Endothelial cell of umbilical vein (primary cell): ENCODE measurements at regions not wholly inside any gene's neighbourhood (a gene's known extent, or its start where the extent isn't known, plus 50 kb on each side); places are given as distances from the start of the nearest gene placed in this dataset.

Experiments
- BruUV-seq: library from RNA; stranded (reverse); fragments of 400-500 nt; replicated peaks from 2 replicates; lab custom pipeline; 2021; lab: Mats Ljungman, UMichigan
- CTCF ChIA-PET: fragments of 300-600, 350-600 bp; sonication (Branson Sonifier 250); formaldehyde crosslinking; loops from one replicate; lab custom pipeline; 2021; ENCODE audit warnings: antibody characterized with exemption, inconsistent platforms; lab: Charles Lee
- POLR2A ChIA-PET: fragments of 300-600, 350-600 bp; sonication (Branson Sonifier 250); formaldehyde crosslinking; loops from one replicate; lab custom pipeline; 2021; ENCODE audit warnings: antibody characterized with exemption, inconsistent platforms; lab: Charles Lee
- DNase-seq: peaks from one replicate; pipeline ENCODE4 v3.0.0-alpha.2; 2011; ENCODE audit warnings: low read depth, low spot score
- FAIRE-seq: peaks from 2 replicates; lab custom pipeline; 2011; peaks lifted over from hg19 to GRCh38; lab: Jason Lieb, UNC
- H2AFZ ChIP-seq: 2 replicates; pipeline ENCODE4 v1.6.0; 2012; ENCODE audit warnings: low read depth, low read length, control low read depth, inconsistent platforms
- H3K27ac ChIP-seq: 2 replicates; pipeline ENCODE4 v1.5.1; 2011; ENCODE audit warnings: low read depth, mild to moderate bottlenecking, control low read depth, low read length, moderate library complexity; ENCODE audit not compliant: insufficient read depth
- H3K27me3 ChIP-seq, 2 experiments: 2 replicates each; pipeline versions ENCODE4 v1.6.0 to v1.6.1; 2011; ENCODE audit warnings: low read length in 2 of 2, mixed read lengths in 1 of 2; ENCODE audit not compliant: control insufficient read depth in 2 of 2, insufficient read depth in 2 of 2
- H3K36me3 ChIP-seq, 2 experiments: 2 replicates in 1 of 2; 3 replicates in 1 of 2; pipeline ENCODE4 v1.5.1; 2011; ENCODE audit warnings: low read length in 2 of 2, mild to moderate bottlenecking in 1 of 2, moderate library complexity in 1 of 2; ENCODE audit not compliant: control insufficient read depth in 2 of 2, insufficient read depth in 2 of 2; ENCODE audit errors: extremely low read depth in 1 of 2
- H3K4me1 ChIP-seq: 3 replicates; pipeline ENCODE4 v1.5.1; 2011; ENCODE audit warnings: mild to moderate bottlenecking, low read length; ENCODE audit not compliant: control insufficient read depth, insufficient read depth; ENCODE audit errors: extremely low read depth
- H3K4me2 ChIP-seq: 2 replicates; pipeline ENCODE4 v1.6.1; 2011; ENCODE audit warnings: low read length, control low read depth, mixed read lengths; ENCODE audit not compliant: insufficient read depth
- H3K4me3 ChIP-seq, 3 experiments: fragments of 200-600 bp in 1 of 3; sonication (generic), shearing (Covaris generic) in 1 of 3; replicated peaks in 1 of 3; 2 replicates each; pipeline ENCODE4 v1.5.1; 2011 to 2016; ENCODE audit warnings: control low read depth in 3 of 3, low read length in 3 of 3, mild to moderate bottlenecking in 2 of 3, inconsistent platforms in 1 of 3, low read depth in 1 of 3, moderate library complexity in 1 of 3; ENCODE audit not compliant: insufficient read depth in 1 of 3
- H3K79me2 ChIP-seq: 2 replicates; pipeline ENCODE4 v1.6.0; 2012; ENCODE audit warnings: low read length, inconsistent platforms; ENCODE audit not compliant: control insufficient read depth, insufficient read depth
- H3K9ac ChIP-seq: replicated peaks from 2 replicates; pipeline ENCODE3; 2011; ENCODE audit warnings: low read length, control low read depth; ENCODE audit not compliant: insufficient read depth; ENCODE audit errors: extremely low read depth
- H3K9me1 ChIP-seq: replicated peaks from 3 replicates; pipeline ENCODE4 v1.6.0; 2011; ENCODE audit warnings: mild to moderate bottlenecking, low read length; ENCODE audit not compliant: control insufficient read depth, insufficient read depth; ENCODE audit errors: extremely low read depth
- H3K9me3 ChIP-seq: replicated peaks from 2 replicates; pipeline ENCODE4 v1.5.1; 2012; ENCODE audit warnings: low read length, inconsistent platforms; ENCODE audit not compliant: control insufficient read depth, insufficient read depth
- H4K20me1 ChIP-seq: replicated peaks from 2 replicates; pipeline ENCODE3; 2011; ENCODE audit warnings: mild to moderate bottlenecking, low read length; ENCODE audit not compliant: control insufficient read depth, insufficient read depth; ENCODE audit errors: extremely low read depth
- EZH2 ChIP-seq: IDR thresholded peaks from 2 replicates; pipeline ENCODE4 v1.6.1; 2012; ENCODE audit warnings: borderline replicate concordance, low read depth, mild to moderate bottlenecking, moderate library complexity, low read length, inconsistent platforms; ENCODE audit not compliant: severe bottlenecking
- FOS ChIP-seq: IDR thresholded peaks from 2 replicates; pipeline ENCODE4 v1.6.1; 2011; ENCODE audit warnings: mild to moderate bottlenecking, low read length, moderate library complexity, borderline replicate concordance; ENCODE audit not compliant: insufficient read depth
- GATA2 ChIP-seq: IDR thresholded peaks from 2 replicates; pipeline ENCODE4 v1.7.0; 2011; ENCODE audit warnings: low read depth, mild to moderate bottlenecking, moderate library complexity, mixed read lengths, low read length; ENCODE audit not compliant: insufficient read length, insufficient read depth
- JUN ChIP-seq: IDR thresholded peaks from 2 replicates; pipeline ENCODE4 v1.6.1; 2011; ENCODE audit warnings: borderline replicate concordance, low read depth; ENCODE audit not compliant: insufficient read length, insufficient read depth
- MYC ChIP-seq: IDR thresholded peaks from one replicate; pipeline ENCODE4 v1.6.1; 2011; ENCODE audit warnings: mild to moderate bottlenecking, low read depth, low read length
- POLR2A ChIP-seq: IDR thresholded peaks from 2 replicates; pipeline ENCODE4 v1.6.1; 2012; ENCODE audit warnings: low read depth, mild to moderate bottlenecking, control low read depth, low read length
- POLR2AphosphoS5 ChIP-seq: IDR thresholded peaks from 2 replicates; pipeline ENCODE4 v1.6.1; 2012; ENCODE audit warnings: low read depth, mild to moderate bottlenecking, control low read depth, low read length, moderate library complexity; ENCODE audit not compliant: insufficient read depth
- dilution Hi-C: fragments of 300-500 bp; cut with MboI; formaldehyde crosslinking; loops from one replicate; pipeline ENCODE4 v1.15.0; 2019; ENCODE audit warnings: low sequenced_read_pairs; ENCODE audit not compliant: extremely low pct_ligation_motif_present
- intact Hi-C: fragments of 100-400 bp; cut with micrococcal nuclease; formaldehyde crosslinking; loops from one replicate; pipeline ENCODE4 v1.10.0; 2022
- TF ChIP-seq, protein P1 (sequence below), 2 donors: IDR thresholded peaks; 1 replicate in 1 of 2; 2 replicates in 1 of 2; pipeline ENCODE4 v1.5.1; 2011; ENCODE audit warnings: low read length in 2 of 2, mild to moderate bottlenecking in 2 of 2, moderate library complexity in 2 of 2, control low read depth in 1 of 2, inconsistent platforms in 1 of 2, low read depth in 1 of 2; ENCODE audit not compliant: insufficient read depth in 1 of 2; ENCODE audit errors: extremely low read depth in 1 of 2
- TF ChIP-seq, protein P2 (sequence below): IDR thresholded peaks from 2 replicates; pipeline ENCODE4 v1.6.1; 2011; ENCODE audit not compliant: insufficient read depth, insufficient read length

DNA sequence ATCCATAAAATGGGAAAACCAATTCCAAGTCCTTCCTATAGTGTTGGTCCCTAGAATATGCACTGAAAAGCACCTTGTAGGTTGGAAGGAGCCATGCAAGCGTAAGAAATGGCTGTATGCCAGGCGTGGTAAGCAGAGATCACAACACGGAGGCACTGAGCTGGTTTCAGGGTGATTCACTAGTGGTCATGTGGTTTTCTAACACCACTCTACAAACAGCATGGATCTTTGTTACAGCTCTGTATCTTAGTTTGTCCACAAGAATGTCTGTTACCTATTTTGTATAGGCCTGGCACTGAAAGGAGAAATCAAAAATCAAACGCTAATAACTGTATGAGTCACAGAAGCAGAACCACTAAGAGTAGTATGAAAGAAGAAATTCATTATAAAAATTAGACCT is 71.9 kb downstream of the MAGEB17 start:
- H4K20me1 ChIP-seq, result no peaks in the 10 kb centered on the region
- no peaks in the 10 kb centered on the region for H3K79me2 ChIP-seq
- no peaks in the 10 kb centered on the region for H3K9me1 ChIP-seq
- dilution Hi-C loops (no loop called here), intact Hi-C loops (no loop called here)
- BruUV-seq, result no TSS peak
- ChIA-PET CTCF (no interaction called here), POLR2A (no interaction called here)
- FAIRE-seq (no peak), DNase-seq (no peak)
- no peaks in the 10 kb centered on the region for H3K4me1 ChIP-seq
- H2AFZ ChIP-seq, result no peak overlapping the region
- H3K27ac ChIP-seq, result no peak overlapping the region
- TF ChIP-seq MYC, result no peak
- TF ChIP-seq FOS, result no peak
- TF ChIP-seq EZH2, result no peak
- no peak for TF ChIP-seq POLR2AphosphoS5
- TF ChIP-seq JUN, result no peak
- no peak for TF ChIP-seq GATA2
- TF ChIP-seq, protein P1, sequence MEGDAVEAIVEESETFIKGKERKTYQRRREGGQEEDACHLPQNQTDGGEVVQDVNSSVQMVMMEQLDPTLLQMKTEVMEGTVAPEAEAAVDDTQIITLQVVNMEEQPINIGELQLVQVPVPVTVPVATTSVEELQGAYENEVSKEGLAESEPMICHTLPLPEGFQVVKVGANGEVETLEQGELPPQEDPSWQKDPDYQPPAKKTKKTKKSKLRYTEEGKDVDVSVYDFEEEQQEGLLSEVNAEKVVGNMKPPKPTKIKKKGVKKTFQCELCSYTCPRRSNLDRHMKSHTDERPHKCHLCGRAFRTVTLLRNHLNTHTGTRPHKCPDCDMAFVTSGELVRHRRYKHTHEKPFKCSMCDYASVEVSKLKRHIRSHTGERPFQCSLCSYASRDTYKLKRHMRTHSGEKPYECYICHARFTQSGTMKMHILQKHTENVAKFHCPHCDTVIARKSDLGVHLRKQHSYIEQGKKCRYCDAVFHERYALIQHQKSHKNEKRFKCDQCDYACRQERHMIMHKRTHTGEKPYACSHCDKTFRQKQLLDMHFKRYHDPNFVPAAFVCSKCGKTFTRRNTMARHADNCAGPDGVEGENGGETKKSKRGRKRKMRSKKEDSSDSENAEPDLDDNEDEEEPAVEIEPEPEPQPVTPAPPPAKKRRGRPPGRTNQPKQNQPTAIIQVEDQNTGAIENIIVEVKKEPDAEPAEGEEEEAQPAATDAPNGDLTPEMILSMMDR (IDR thresholded peaks at IDR 0.05; ENCODE audit: extremely low read depth in 1 of 2, insufficient read depth in 1 of 2, low read depth in 1 of 2, low read length in 2 of 2), result no peak
- TF ChIP-seq POLR2A, result no peak
- TF ChIP-seq, protein P2, sequence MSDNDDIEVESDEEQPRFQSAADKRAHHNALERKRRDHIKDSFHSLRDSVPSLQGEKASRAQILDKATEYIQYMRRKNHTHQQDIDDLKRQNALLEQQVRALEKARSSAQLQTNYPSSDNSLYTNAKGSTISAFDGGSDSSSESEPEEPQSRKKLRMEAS, result no peak
- H3K9ac ChIP-seq, result no peak overlapping the region
- no peaks in the 10 kb centered on the region for H3K36me3 ChIP-seq
- no peak overlapping the region for H3K4me3 ChIP-seq
- no peak overlapping the region for H3K4me2 ChIP-seq
- H3K9me3 ChIP-seq, result no peaks in the 10 kb centered on the region
- H3K27me3 ChIP-seq, result no peaks in the 10 kb centered on the region
